Activated T-helper 1 cell treated with anti-CD3 and anti-CD28 coated beads, Interleukin-12 subunit alpha, Interleukin-12 subunit beta, Interleukin-2, Interleukin-4 antibody, amounts not matched to agents 30 ng/mL and 10 ng/mL and 1 ng/mL, durations not matched to agents 14 hours and 24 hours and 36 hours (primary cell): ENCODE measurements at regions not wholly inside any gene's neighbourhood (a gene's known extent, or its start where the extent isn't known, plus 50 kb on each side); places are given as distances from the start of the nearest gene placed in this dataset.

Experiments used
- DNase-seq: peaks from one replicate; pipeline ENCODE4 v3.0.0; 2021; ENCODE audit warnings: low spot score
- H3K27ac Mint-ChIP-seq: one replicate; pipeline ENCODE4 v1.8.0; 2021; ENCODE audit warnings: mild to moderate bottlenecking, mixed read lengths
- H3K27me3 Mint-ChIP-seq: one replicate; pipeline ENCODE4 v1.8.0; 2022; ENCODE audit warnings: mild to moderate bottlenecking, moderate library complexity, mixed read lengths; ENCODE audit not compliant: insufficient read depth
- H3K36me3 Mint-ChIP-seq: one replicate; pipeline ENCODE4 v1.8.0; 2021; ENCODE audit warnings: low read depth, mixed read lengths
- H3K4me1 Mint-ChIP-seq: one replicate; pipeline ENCODE4 v1.8.0; 2021; ENCODE audit warnings: low read depth, mixed read lengths
- H3K4me3 Mint-ChIP-seq: one replicate; pipeline ENCODE4 v1.8.0; 2021; ENCODE audit warnings: mild to moderate bottlenecking, moderate library complexity, mixed read lengths
- H3K9me3 Mint-ChIP-seq: one replicate; pipeline ENCODE4 v1.8.0; 2021; ENCODE audit warnings: mixed read lengths
- intact Hi-C: fragments of 100-400 bp; cut with micrococcal nuclease; formaldehyde crosslinking; loops from one replicate; pipeline ENCODE4 v1.15.1; 2024

- Mint-ChIP-seq H3K4me3 (no peak overlapping the region), H3K4me1 (no peaks in the 10 kb centered on the region), H3K27me3 (no peaks in the 10 kb centered on the region), H3K27ac (no peak overlapping the region), H3K36me3 (no peaks in the 10 kb centered on the region), H3K9me3 (no peaks in the 10 kb centered on the region)
- intact Hi-C loops = no loop called here
- DNase-seq = no peak
Measured at GRCh38 chr5:93156566-93156965, 424.5 kb downstream of the NR2F1-AS1 start.

GRCh38 chr5:93154535-93154934, 426.5 kb downstream of the NR2F1-AS1 start:
- no peaks in the 10 kb centered on the region for H3K9me3 Mint-ChIP-seq
- H3K27me3 Mint-ChIP-seq = no peaks in the 10 kb centered on the region
- intact Hi-C loops = no loop called here
- no peak for DNase-seq
- H3K4me3 Mint-ChIP-seq = no peak overlapping the region
- no peaks in the 10 kb centered on the region for H3K4me1 Mint-ChIP-seq
- H3K36me3 Mint-ChIP-seq = no peaks in the 10 kb centered on the region
- H3K27ac Mint-ChIP-seq = no peak overlapping the region

GRCh38 chr5:93153461-93153860, 427.6 kb downstream of the NR2F1-AS1 start:
- no peaks in the 10 kb centered on the region for H3K9me3 Mint-ChIP-seq
- no peaks in the 10 kb centered on the region for H3K36me3 Mint-ChIP-seq
- no peak for DNase-seq
- no peak overlapping the region for H3K27ac Mint-ChIP-seq
- intact Hi-C loops = no loop called here
- H3K4me1 Mint-ChIP-seq = no peaks in the 10 kb centered on the region
- no peak overlapping the region for H3K4me3 Mint-ChIP-seq
- H3K27me3 Mint-ChIP-seq = no peaks in the 10 kb centered on the region

- intact Hi-C loops = no loop called here
- Mint-ChIP-seq H3K4me1 (no peaks in the 10 kb centered on the region), H3K36me3 (no peaks in the 10 kb centered on the region)
Measured at GRCh38 chr5:93151896-93152295, 429.1 kb downstream of the NR2F1-AS1 start.

GRCh38 chr5:93151121-93151520, 429.9 kb downstream of the NR2F1-AS1 start:
- H3K27ac Mint-ChIP-seq = no peak overlapping the region
- no peak overlapping the region for H3K4me3 Mint-ChIP-seq
- no peaks in the 10 kb centered on the region for H3K36me3 Mint-ChIP-seq
- H3K4me1 Mint-ChIP-seq = no peaks in the 10 kb centered on the region
- H3K27me3 Mint-ChIP-seq = no peaks in the 10 kb centered on the region
- peaks cover 4% of the 10 kb centered on the region for H3K9me3 Mint-ChIP-seq
- intact Hi-C loops = no loop called here
- DNase-seq = no peak

More at GRCh38 chr5:93151896-93152295, 429.1 kb downstream of the NR2F1-AS1 start:
- no peak for DNase-seq
- Mint-ChIP-seq H3K27ac (no peak overlapping the region), H3K27me3 (no peaks in the 10 kb centered on the region), H3K9me3 (peaks cover 4% of the 10 kb centered on the region), H3K4me3 (no peak overlapping the region)

GRCh38 chr5:93150311-93151012, 430.6 kb downstream of the NR2F1-AS1 start:
- Mint-ChIP-seq H3K27me3 (no peaks in the 10 kb centered on the region), H3K4me1 (no peaks in the 10 kb centered on the region)
- intact Hi-C loops = no loop called here

GRCh38 chr5:93145767-93146166, 435.3 kb downstream of the NR2F1-AS1 start:
- H3K36me3 Mint-ChIP-seq = no peaks in the 10 kb centered on the region
- DNase-seq = no peak
- no peaks in the 10 kb centered on the region for H3K4me1 Mint-ChIP-seq
- H3K9me3 Mint-ChIP-seq = peaks cover 4% of the 10 kb centered on the region
- no peak overlapping the region for H3K27ac Mint-ChIP-seq
- no peak overlapping the region for H3K4me3 Mint-ChIP-seq
- intact Hi-C loops = no loop called here
- no peaks in the 10 kb centered on the region for H3K27me3 Mint-ChIP-seq

More at GRCh38 chr5:93150311-93151012, 430.6 kb downstream of the NR2F1-AS1 start:
- H3K4me3 Mint-ChIP-seq = no peak overlapping the region
- no peaks in the 10 kb centered on the region for H3K36me3 Mint-ChIP-seq
- H3K27ac Mint-ChIP-seq = no peak overlapping the region
- peaks cover 4% of the 10 kb centered on the region for H3K9me3 Mint-ChIP-seq
- DNase-seq = no peak

- H3K4me3 Mint-ChIP-seq = no peak overlapping the region
- H3K27ac Mint-ChIP-seq = no peak overlapping the region
- H3K4me1 Mint-ChIP-seq = no peaks in the 10 kb centered on the region
- intact Hi-C loops = no loop called here
- H3K36me3 Mint-ChIP-seq = no peaks in the 10 kb centered on the region
- peaks cover 8% of the 10 kb centered on the region for H3K9me3 Mint-ChIP-seq
- H3K27me3 Mint-ChIP-seq = no peaks in the 10 kb centered on the region
- DNase-seq = no peak
Measured at GRCh38 chr5:93145019-93145418, 436.0 kb downstream of the NR2F1-AS1 start.

GRCh38 chr5:93141969-93142368, 439.1 kb downstream of the NR2F1-AS1 start:
- no peak for DNase-seq
- intact Hi-C loops = no loop called here
- Mint-ChIP-seq H3K4me3 (no peak overlapping the region), H3K4me1 (no peaks in the 10 kb centered on the region), H3K9me3 (peaks cover 4% of the 10 kb centered on the region), H3K27ac (no peak overlapping the region), H3K27me3 (no peaks in the 10 kb centered on the region), H3K36me3 (no peaks in the 10 kb centered on the region)

GRCh38 chr5:93130624-93131490, 450.2 kb downstream of the NR2F1-AS1 start:
- DNase-seq = no peak
- no peaks in the 10 kb centered on the region for H3K9me3 Mint-ChIP-seq
- H3K4me1 Mint-ChIP-seq = no peaks in the 10 kb centered on the region
- intact Hi-C loops = no loop called here
- H3K4me3 Mint-ChIP-seq = no peak overlapping the region
- H3K27me3 Mint-ChIP-seq = peaks cover 2% of the 10 kb centered on the region
- H3K27ac Mint-ChIP-seq = no peak overlapping the region
- no peaks in the 10 kb centered on the region for H3K36me3 Mint-ChIP-seq

- no peaks in the 10 kb centered on the region for H3K36me3 Mint-ChIP-seq
- no peaks in the 10 kb centered on the region for H3K4me1 Mint-ChIP-seq
- peaks cover 2% of the 10 kb centered on the region for H3K27me3 Mint-ChIP-seq
- no peak for DNase-seq
- H3K4me3 Mint-ChIP-seq = no peak overlapping the region
- no peak overlapping the region for H3K27ac Mint-ChIP-seq
- no peaks in the 10 kb centered on the region for H3K9me3 Mint-ChIP-seq
- intact Hi-C loops = no loop called here
Measured at GRCh38 chr5:93126634-93127033, 454.4 kb downstream of the NR2F1-AS1 start.

GRCh38 chr5:93123127-93123526, 457.9 kb downstream of the NR2F1-AS1 start:
- no peak for DNase-seq
- no peaks in the 10 kb centered on the region for H3K4me1 Mint-ChIP-seq
- H3K27ac Mint-ChIP-seq = no peak overlapping the region
- no peaks in the 10 kb centered on the region for H3K36me3 Mint-ChIP-seq
- no peak overlapping the region for H3K4me3 Mint-ChIP-seq
- H3K27me3 Mint-ChIP-seq = no peaks in the 10 kb centered on the region
- H3K9me3 Mint-ChIP-seq = no peaks in the 10 kb centered on the region
- intact Hi-C loops = no loop called here

- DNase-seq = no peak
- no peak overlapping the region for H3K4me3 Mint-ChIP-seq
- H3K4me1 Mint-ChIP-seq = no peaks in the 10 kb centered on the region
- H3K36me3 Mint-ChIP-seq = no peaks in the 10 kb centered on the region
- H3K9me3 Mint-ChIP-seq = no peaks in the 10 kb centered on the region
- intact Hi-C loops = no loop called here
- H3K27me3 Mint-ChIP-seq = no peaks in the 10 kb centered on the region
- H3K27ac Mint-ChIP-seq = no peak overlapping the region
Measured at GRCh38 chr5:93122446-93122845, 458.6 kb downstream of the NR2F1-AS1 start.
